Fibroblast of skin of abdomen (primary cell): ENCODE measurements at regions not wholly inside any gene's neighbourhood (a gene's known extent, or its start where the extent isn't known, plus 50 kb on each side); places are given as distances from the start of the nearest gene placed in this dataset.
A peak's percentile ranks its signal among the peaks of the same experiment; 100 is the strongest.

Source experiments
- DNase-seq: peaks from one replicate; pipeline ENCODE4 v3.0.0-alpha.2; 2013

DNA sequence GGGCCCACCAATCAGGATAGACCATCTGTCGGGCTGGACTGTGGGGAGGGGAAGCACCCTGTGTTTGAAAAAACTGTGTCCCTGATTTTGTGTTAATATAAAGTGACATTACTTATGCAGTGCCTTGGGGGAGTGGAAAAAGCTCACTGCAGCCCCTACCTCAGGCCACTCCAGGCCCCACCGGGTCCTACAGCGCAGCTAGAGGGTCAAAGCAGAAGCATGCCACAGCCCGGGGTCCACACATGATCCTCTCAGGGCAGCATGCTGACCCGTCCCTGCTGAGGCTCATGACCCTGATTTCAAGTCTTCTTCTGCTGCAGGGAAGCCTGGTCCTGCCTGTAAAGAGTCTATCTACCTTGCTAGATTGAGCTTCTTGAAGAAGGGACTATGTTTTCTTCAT is 133.0 kb upstream of the PLCB4 start:
- no peak for DNase-seq

GRCh38 chr20:8938532-8938931 is 130.4 kb upstream of the PLCB4 start:
- DNase-seq, result no peak

- no peak for DNase-seq
Measured at GRCh38 chr20:8940326-8940725, 128.6 kb upstream of the PLCB4 start.

GRCh38 chr20:8943631-8944030 is 125.3 kb upstream of the PLCB4 start:
- DNase-seq, result no peak

GRCh38 chr20:8946036-8946940 is 122.6 kb upstream of the PLCB4 start:
- DNase-seq, result peak; percentile 63

GRCh38 chr20:8948442-8949020 is 120.4 kb upstream of the PLCB4 start:
- DNase-seq, result no peak

DNA sequence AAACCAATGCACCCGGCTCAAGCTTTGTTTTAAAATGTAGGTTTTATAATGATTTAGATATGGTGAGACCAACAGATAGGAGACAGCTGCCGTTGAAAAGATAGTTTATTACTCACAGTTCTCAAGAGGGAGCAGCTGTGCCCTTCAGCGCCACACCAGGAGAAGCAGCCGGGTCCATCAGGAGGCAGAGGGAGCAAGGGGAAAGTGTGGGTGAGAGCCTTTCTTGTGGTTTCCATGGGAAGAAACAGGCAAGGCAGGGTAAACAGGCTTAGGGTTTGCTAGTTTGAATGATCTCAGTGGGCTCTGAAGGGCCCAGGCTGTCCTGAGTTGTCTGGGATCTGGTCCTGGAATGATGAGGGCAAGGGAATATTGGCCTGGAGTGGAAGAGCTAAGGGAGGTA is 117.7 kb upstream of the PLCB4 start:
- no peak for DNase-seq

DNA sequence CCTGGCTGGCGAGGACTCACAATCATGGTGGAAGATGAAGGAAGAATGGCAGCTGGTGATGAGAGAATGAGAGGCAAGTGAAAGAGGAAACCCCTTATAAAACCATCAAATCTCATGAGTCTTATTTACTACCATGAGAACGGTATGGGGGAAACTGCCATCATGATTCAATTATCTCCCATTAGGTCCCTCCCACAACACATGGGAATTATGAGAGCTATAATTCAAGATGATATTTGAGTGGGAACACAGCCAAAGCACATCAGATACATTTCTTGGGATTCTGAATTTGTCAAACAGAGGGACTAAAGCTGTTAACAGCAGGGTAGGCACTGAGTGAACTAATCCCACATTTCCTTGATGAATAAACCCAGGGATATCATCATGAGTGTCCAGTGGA is 116.2 kb upstream of the PLCB4 start:
- peak; percentile 60 for DNase-seq

GRCh38 chr20:8953300-8953699 is 115.6 kb upstream of the PLCB4 start:
- no peak for DNase-seq

GRCh38 chr20:8960241-8960640 is 108.6 kb upstream of the PLCB4 start:
- no peak for DNase-seq

DNA sequence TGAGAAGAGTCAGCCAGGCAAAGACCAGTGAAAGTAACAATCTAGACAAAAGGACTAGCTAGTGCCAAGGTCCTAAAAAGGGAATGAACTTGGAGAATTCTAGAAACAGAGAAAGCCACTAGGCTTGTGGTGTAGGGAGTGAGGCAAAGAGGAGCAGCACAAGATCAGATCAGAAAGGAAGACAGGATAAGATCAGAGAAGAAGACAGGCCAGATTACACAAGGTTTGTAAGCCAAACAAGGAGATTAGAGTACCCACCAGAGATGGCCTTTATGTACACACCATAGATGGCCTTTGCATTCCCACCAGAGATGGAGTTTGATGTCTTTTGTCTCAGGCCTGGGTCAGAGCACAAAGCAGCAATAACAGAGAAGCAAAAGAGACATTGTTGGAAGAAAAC is 105.6 kb upstream of the PLCB4 start:
- no peak for DNase-seq

GRCh38 chr20:8964959-8965562 is 103.8 kb upstream of the PLCB4 start:
- DNase-seq, result no peak

GRCh38 chr20:8967641-8968245 is 101.1 kb upstream of the PLCB4 start:
- no peak for DNase-seq

GRCh38 chr20:8969146-8969583 is 99.7 kb upstream of the PLCB4 start:
- no peak for DNase-seq

GRCh38 chr20:8971669-8972316 is 97.1 kb upstream of the PLCB4 start:
- DNase-seq, result no peak

DNA sequence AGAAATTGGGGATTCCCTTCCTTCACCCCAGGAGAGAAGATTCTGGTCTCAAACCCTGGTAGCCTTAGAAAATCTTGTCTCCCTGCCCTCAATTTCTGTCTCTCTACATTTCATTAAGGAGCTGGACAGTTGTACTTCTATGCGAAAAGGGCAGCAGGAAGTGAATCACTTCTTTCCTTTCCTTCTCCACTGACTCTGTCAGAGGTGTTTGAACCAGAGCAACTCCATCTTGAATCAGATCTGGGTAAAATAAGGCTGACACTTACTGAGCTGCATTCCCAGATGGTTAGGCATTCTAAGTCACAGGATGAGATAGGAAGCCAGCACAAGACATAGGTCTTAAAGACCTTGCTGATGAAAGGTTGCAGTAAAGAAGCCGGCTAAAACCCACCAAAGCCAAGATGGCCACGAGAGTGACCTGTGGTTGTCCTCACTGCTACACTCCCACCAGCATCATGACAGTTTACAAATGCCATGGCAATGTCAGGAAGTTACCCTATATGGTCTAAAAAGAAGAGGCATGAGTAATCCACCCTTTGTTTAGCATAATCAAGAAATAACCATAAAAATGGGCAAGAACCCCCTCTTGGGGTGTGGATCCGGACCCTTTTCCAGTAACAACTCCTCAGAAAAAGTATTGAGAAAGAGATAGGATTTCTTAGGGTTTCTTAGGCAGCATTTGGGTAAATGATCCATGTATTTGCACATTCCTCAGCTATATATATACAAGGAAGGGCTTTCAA is 95.8 kb upstream of the PLCB4 start:
- DNase-seq, result no peak

DNA sequence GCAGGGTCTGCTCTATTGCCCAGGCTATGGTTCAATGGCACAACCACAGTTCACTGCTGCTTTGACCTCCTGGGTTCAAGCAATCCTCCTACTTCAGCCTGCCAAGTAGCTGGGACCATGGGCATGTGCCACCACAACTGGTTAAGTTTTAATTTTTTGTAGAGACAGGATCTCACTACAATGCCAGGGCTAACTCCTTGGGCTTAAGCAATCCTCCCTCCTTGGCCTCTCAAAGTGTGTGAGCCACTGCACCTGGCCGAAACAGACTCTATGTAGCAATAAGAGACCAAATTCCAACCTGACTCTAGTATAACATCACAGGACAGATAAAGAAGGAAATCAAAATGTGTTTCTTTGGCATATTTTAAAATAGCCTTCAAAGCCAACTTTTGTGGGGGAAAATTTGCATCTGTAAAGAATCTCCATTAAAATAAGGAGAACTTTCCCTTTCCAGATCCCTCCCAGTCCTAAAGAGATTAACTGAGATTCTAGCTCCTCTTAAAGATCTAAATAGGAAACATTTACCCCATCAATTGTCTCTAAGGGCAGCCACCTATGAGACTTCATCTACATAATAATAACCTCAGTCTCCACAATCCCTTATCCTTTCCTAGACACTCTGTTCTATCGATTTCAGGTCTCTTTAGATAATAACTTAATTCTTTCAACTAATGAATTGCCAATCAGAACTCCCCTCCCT is 94.7 kb upstream of the PLCB4 start:
- no peak for DNase-seq

GRCh38 chr20:8981482-8981881 is 87.4 kb upstream of the PLCB4 start:
- no peak for DNase-seq

DNA sequence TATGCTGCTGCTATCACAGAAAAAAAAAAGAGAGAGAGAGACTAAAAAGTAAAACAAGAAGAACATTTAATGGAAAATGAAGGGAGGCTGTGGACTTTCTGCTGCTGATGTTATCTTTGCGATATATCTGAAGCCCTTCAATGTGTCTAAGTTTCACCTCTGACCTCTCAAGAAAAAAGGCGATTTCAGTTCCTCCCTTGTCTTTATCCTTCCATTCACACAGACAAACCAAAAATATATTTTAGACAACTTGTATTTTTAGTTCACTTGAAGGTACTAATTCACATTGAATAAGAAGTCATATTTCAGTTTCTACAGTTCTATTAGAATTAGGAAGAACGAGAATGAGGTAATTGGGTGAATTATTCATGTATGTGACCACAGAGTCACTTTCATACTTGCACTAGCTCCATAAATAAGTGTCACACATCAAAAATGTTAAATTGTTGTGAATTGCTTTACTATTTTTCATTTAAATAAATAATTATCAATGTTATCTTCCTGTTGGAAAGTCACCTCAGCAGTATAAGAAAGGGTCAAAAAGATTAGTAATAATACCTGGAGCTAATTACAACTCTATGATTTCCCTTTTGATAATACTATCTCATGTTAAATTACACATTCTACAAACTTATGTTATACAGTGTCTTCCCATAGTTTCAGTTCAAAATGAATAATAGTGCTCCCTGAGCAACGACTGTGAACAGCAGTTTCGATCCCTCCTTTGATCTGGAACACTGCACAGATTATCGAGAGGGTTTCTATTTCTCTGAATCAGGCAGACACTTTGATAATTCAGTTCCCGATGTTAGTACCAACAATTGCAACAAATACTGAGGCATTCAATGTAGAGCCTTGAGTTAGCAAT is 85.2 kb upstream of the PLCB4 start:
- DNase-seq, result no peak

DNA sequence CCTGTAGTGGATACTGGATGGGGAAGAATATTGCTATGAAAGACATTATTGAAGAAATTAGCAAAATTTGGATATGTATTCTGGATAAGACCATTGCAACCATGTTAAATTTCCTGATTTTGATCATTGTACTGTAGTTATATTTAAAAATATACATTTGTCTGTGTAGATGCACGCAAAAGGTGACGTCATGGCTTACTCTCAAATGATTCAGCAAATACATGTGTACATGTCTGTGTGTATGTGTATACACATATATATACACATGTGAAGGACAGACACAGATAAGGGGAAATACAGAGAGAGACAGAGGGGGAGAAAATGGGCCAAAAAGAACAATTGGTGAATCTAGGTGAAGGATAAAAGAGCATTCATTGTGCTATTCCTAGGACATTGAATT is 82.3 kb upstream of the PLCB4 start:
- DNase-seq, result no peak
